ENCODE measurements at regions not wholly inside any gene's neighbourhood (a gene's known extent, or its start where the extent isn't known, plus 50 kb on each side); places are given as distances from the start of the nearest gene placed in this dataset.

DNA sequence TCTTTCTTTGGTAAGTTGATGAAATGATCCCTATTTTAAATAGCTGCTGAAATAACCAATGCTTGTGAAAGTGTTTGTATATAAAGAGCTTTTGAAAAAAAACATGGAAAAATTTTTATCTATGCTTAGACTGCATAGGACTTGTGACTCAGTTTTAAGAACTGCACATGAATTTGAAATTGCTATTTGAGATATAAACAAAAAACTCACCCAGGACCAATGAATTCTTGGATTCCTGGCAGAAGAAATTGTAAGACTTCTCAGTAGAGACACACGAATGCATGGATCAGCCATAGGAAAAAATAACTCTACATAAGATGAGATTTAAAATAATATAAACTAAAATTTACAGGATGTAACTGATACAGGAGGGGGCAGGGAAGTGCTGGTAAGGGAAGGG is 278.8 kb upstream of the SORCS1 start:
- Mint-ChIP-seq H3K4me3 (no peak overlapping the region), H3K36me3 (no peaks in the 10 kb centered on the region), H3K4me1 (no peaks in the 10 kb centered on the region), H3K27ac (no peak overlapping the region), H3K9me3 (no peaks in the 10 kb centered on the region), H3K27me3 (ENCODE audit: low read depth) (no peaks in the 10 kb centered on the region)
- POLR2A ChIA-PET: no interaction called here
- no peak for ATAC-seq
- no peak for DNase-seq (ENCODE audit: low spot score)
- CTCF ChIA-PET: no interaction called here
- TF ChIP-seq, protein P1, sequence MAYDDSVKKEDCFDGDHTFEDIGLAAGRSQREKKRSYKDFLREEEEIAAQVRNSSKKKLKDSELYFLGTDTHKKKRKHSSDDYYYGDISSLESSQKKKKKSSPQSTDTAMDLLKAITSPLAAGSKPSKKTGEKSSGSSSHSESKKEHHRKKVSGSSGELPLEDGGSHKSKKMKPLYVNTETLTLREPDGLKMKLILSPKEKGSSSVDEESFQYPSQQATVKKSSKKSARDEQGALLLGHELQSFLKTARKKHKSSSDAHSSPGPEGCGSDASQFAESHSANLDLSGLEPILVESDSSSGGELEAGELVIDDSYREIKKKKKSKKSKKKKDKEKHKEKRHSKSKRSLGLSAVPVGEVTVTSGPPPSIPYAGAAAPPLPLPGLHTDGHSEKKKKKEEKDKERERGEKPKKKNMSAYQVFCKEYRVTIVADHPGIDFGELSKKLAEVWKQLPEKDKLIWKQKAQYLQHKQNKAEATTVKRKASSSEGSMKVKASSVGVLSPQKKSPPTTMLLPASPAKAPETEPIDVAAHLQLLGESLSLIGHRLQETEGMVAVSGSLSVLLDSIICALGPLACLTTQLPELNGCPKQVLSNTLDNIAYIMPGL (CRISPR knock-in tag; IDR thresholded peaks at IDR 0.05): no peak
- no peak for TF ChIP-seq KAT7 (CRISPR knock-in tag; IDR thresholded peaks at IDR 0.05; ENCODE audit: borderline replicate concordance)
- TF ChIP-seq, protein P2, sequence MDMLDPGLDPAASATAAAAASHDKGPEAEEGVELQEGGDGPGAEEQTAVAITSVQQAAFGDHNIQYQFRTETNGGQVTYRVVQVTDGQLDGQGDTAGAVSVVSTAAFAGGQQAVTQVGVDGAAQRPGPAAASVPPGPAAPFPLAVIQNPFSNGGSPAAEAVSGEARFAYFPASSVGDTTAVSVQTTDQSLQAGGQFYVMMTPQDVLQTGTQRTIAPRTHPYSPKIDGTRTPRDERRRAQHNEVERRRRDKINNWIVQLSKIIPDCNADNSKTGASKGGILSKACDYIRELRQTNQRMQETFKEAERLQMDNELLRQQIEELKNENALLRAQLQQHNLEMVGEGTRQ (CRISPR knock-in tag; IDR thresholded peaks at IDR 0.05): no peak
- TF ChIP-seq, protein P3, sequence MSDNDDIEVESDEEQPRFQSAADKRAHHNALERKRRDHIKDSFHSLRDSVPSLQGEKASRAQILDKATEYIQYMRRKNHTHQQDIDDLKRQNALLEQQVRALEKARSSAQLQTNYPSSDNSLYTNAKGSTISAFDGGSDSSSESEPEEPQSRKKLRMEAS (CRISPR knock-in tag; IDR thresholded peaks at IDR 0.05): no peak
- TF ChIP-seq, protein P4, sequence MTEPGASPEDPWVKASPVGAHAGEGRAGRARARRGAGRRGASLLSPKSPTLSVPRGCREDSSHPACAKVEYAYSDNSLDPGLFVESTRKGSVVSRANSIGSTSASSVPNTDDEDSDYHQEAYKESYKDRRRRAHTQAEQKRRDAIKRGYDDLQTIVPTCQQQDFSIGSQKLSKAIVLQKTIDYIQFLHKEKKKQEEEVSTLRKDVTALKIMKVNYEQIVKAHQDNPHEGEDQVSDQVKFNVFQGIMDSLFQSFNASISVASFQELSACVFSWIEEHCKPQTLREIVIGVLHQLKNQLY (CRISPR knock-in tag; IDR thresholded peaks at IDR 0.05): no peak
- TF ChIP-seq ZNF317 (CRISPR knock-in tag; IDR thresholded peaks at IDR 0.05; ENCODE audit: borderline replicate concordance, low read depth): no peak
- no peak for TF ChIP-seq GTF2I (CRISPR knock-in tag; conservative IDR thresholded peaks at IDR 0.05)
- no peak for TF ChIP-seq PRRX2 (CRISPR knock-in tag; IDR thresholded peaks at IDR 0.05)
- TF ChIP-seq NR3C1 (CRISPR knock-in tag; conservative IDR thresholded peaks at IDR 0.05; ENCODE audit: low read depth): no peak
- TF ChIP-seq, protein P5, sequence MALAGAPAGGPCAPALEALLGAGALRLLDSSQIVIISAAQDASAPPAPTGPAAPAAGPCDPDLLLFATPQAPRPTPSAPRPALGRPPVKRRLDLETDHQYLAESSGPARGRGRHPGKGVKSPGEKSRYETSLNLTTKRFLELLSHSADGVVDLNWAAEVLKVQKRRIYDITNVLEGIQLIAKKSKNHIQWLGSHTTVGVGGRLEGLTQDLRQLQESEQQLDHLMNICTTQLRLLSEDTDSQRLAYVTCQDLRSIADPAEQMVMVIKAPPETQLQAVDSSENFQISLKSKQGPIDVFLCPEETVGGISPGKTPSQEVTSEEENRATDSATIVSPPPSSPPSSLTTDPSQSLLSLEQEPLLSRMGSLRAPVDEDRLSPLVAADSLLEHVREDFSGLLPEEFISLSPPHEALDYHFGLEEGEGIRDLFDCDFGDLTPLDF (CRISPR knock-in tag; IDR thresholded peaks at IDR 0.05): no peak
- TF ChIP-seq, protein P6, sequence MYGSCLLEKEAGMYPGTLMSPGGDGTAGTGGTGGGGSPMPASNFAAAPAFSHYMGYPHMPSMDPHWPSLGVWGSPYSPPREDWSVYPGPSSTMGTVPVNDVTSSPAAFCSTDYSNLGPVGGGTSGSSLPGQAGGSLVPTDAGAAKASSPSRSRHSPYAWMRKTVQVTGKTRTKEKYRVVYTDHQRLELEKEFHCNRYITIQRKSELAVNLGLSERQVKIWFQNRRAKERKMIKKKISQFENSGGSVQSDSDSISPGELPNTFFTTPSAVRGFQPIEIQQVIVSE (CRISPR knock-in tag; IDR thresholded peaks at IDR 0.05; ENCODE audit: borderline replicate concordance): no peak
- TF ChIP-seq, protein P7, sequence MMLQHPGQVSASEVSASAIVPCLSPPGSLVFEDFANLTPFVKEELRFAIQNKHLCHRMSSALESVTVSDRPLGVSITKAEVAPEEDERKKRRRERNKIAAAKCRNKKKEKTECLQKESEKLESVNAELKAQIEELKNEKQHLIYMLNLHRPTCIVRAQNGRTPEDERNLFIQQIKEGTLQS (CRISPR knock-in tag; conservative IDR thresholded peaks at IDR 0.05): no peak
- TF ChIP-seq, protein P8, sequence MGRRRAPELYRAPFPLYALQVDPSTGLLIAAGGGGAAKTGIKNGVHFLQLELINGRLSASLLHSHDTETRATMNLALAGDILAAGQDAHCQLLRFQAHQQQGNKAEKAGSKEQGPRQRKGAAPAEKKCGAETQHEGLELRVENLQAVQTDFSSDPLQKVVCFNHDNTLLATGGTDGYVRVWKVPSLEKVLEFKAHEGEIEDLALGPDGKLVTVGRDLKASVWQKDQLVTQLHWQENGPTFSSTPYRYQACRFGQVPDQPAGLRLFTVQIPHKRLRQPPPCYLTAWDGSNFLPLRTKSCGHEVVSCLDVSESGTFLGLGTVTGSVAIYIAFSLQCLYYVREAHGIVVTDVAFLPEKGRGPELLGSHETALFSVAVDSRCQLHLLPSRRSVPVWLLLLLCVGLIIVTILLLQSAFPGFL (CRISPR knock-in tag; IDR thresholded peaks at IDR 0.05; ENCODE audit: borderline replicate concordance): no peak

DNA sequence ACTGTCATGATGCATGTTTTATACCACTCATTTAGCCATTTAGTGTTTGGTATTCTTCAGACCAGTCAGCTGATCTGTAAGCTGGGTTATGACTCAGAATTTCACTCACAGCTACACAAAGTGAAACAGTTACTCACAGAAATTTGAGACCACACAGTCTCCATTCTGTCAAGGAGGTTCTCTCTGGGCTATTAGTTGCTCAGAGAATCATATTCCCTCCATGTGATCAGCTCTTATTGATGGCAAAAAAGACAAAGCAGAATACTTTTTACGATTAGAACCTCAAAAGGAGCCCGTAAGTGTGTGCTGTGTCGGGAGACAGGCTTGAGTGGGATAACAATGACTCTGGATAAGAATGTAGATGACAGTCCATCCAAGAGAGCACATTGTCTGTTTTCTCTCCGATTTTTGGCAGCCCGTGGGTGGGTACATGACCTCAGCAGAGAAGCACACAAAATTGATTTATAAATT is 277.6 kb upstream of the SORCS1 start:
- no peak overlapping the region for H3K4me3 Mint-ChIP-seq
- DNase-seq (ENCODE audit: low spot score) (no peak), ATAC-seq (no peak)
- CTCF ChIA-PET: no interaction called here
- POLR2A ChIA-PET: no interaction called here
- H3K27me3 Mint-ChIP-seq (ENCODE audit: low read depth): no peaks in the 10 kb centered on the region
- H3K27ac Mint-ChIP-seq: no peak overlapping the region
- no peaks in the 10 kb centered on the region for H3K4me1 Mint-ChIP-seq
- no peaks in the 10 kb centered on the region for H3K9me3 Mint-ChIP-seq
- H3K36me3 Mint-ChIP-seq: no peaks in the 10 kb centered on the region
- TF ChIP-seq, protein P9, sequence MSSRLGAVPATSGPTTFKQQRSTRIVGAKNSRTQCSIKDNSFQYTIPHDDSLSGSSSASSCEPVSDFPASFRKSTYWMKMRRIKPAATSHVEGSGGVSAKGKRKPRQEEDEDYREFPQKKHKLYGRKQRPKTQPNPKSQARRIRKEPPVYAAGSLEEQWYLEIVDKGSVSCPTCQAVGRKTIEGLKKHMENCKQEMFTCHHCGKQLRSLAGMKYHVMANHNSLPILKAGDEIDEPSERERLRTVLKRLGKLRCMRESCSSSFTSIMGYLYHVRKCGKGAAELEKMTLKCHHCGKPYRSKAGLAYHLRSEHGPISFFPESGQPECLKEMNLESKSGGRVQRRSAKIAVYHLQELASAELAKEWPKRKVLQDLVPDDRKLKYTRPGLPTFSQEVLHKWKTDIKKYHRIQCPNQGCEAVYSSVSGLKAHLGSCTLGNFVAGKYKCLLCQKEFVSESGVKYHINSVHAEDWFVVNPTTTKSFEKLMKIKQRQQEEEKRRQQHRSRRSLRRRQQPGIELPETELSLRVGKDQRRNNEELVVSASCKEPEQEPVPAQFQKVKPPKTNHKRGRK (CRISPR knock-in tag; IDR thresholded peaks at IDR 0.05; ENCODE audit: borderline replicate concordance): no peak
- TF ChIP-seq, protein P10, sequence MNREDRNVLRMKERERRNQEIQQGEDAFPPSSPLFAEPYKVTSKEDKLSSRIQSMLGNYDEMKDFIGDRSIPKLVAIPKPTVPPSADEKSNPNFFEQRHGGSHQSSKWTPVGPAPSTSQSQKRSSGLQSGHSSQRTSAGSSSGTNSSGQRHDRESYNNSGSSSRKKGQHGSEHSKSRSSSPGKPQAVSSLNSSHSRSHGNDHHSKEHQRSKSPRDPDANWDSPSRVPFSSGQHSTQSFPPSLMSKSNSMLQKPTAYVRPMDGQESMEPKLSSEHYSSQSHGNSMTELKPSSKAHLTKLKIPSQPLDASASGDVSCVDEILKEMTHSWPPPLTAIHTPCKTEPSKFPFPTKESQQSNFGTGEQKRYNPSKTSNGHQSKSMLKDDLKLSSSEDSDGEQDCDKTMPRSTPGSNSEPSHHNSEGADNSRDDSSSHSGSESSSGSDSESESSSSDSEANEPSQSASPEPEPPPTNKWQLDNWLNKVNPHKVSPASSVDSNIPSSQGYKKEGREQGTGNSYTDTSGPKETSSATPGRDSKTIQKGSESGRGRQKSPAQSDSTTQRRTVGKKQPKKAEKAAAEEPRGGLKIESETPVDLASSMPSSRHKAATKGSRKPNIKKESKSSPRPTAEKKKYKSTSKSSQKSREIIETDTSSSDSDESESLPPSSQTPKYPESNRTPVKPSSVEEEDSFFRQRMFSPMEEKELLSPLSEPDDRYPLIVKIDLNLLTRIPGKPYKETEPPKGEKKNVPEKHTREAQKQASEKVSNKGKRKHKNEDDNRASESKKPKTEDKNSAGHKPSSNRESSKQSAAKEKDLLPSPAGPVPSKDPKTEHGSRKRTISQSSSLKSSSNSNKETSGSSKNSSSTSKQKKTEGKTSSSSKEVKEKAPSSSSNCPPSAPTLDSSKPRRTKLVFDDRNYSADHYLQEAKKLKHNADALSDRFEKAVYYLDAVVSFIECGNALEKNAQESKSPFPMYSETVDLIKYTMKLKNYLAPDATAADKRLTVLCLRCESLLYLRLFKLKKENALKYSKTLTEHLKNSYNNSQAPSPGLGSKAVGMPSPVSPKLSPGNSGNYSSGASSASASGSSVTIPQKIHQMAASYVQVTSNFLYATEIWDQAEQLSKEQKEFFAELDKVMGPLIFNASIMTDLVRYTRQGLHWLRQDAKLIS (CRISPR knock-in tag; IDR thresholded peaks at IDR 0.05; ENCODE audit: borderline replicate concordance): no peak
- TF ChIP-seq HMGA2 (CRISPR knock-in tag; IDR thresholded peaks at IDR 0.05): no peak
- TF ChIP-seq, protein P11, sequence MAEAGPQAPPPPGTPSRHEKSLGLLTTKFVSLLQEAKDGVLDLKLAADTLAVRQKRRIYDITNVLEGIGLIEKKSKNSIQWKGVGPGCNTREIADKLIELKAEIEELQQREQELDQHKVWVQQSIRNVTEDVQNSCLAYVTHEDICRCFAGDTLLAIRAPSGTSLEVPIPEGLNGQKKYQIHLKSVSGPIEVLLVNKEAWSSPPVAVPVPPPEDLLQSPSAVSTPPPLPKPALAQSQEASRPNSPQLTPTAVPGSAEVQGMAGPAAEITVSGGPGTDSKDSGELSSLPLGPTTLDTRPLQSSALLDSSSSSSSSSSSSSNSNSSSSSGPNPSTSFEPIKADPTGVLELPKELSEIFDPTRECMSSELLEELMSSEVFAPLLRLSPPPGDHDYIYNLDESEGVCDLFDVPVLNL (CRISPR knock-in tag; IDR thresholded peaks at IDR 0.05; ENCODE audit: borderline replicate concordance, low read depth): no peak
- TF ChIP-seq ZNF121 (CRISPR knock-in tag; IDR thresholded peaks at IDR 0.05): no peak
- TF ChIP-seq SMAD3 (CRISPR knock-in tag; IDR thresholded peaks at IDR 0.05; ENCODE audit: borderline replicate concordance): no peak
- no peak for TF ChIP-seq ELF4 (CRISPR knock-in tag; IDR thresholded peaks at IDR 0.05; ENCODE audit: low read depth)
- no peak for TF ChIP-seq FOXP1 (CRISPR knock-in tag; IDR thresholded peaks at IDR 0.05; ENCODE audit: borderline replicate concordance)

All from WTC11 (cell line).